H1 (cell line): ENCODE measurements at regions not wholly inside any gene's neighbourhood (a gene's known extent, or its start where the extent isn't known, plus 50 kb on each side); places are given as distances from the start of the nearest gene placed in this dataset.

Experiments used
- E2F6 ChIP-seq: IDR thresholded peaks from 2 replicates; pipeline ENCODE4 v1.6.1; 2012; ENCODE audit warnings: inconsistent platforms
- KDM1A ChIP-seq: fragments of 200-600, 300-600 bp; sonication (generic); IDR thresholded peaks from 2 replicates; pipeline ENCODE4 v1.7.1; 2016; ENCODE audit warnings: mild to moderate bottlenecking, low read length, borderline replicate concordance
- MAX ChIP-seq: IDR thresholded peaks from 2 replicates; pipeline ENCODE4 v1.6.1; 2012; ENCODE audit warnings: inconsistent platforms
- NRF1 ChIP-seq: IDR thresholded peaks from 2 replicates; pipeline ENCODE4 v1.6.1; 2011; ENCODE audit warnings: mild to moderate bottlenecking, low read depth, low read length, improper control_type of control experiment
- POLR2A ChIP-seq, 2 experiments: IDR thresholded peaks; 1 replicate in 1 of 2; 2 replicates in 1 of 2; pipeline ENCODE4 v1.6.1; 2011; ENCODE audit warnings: low read depth in 2 of 2, low read length in 2 of 2, mild to moderate bottlenecking in 2 of 2; ENCODE audit errors: control extremely low read depth in 1 of 2
- RFX5 ChIP-seq: IDR thresholded peaks from 2 replicates; pipeline ENCODE4 v1.6.1; 2011; ENCODE audit warnings: low read depth, low read length, improper control_type of control experiment, borderline replicate concordance
- SIN3A ChIP-seq, 2 experiments: IDR thresholded peaks in 1 of 2; conservative IDR thresholded peaks in 1 of 2; 2 replicates each; pipeline ENCODE4 v1.6.1; 2011 to 2012; ENCODE audit warnings: low read length in 2 of 2, improper control_type of control experiment in 1 of 2, low read depth in 1 of 2, mild to moderate bottlenecking in 1 of 2
- SIX5 ChIP-seq: IDR thresholded peaks from 2 replicates; pipeline ENCODE4 v1.6.1; 2011; ENCODE audit warnings: mild to moderate bottlenecking, low read depth, low read length
- SUZ12 ChIP-seq: fragments of 200-600 bp; sonication (generic); IDR thresholded peaks from 2 replicates; pipeline ENCODE4 v1.6.1; 2012; ENCODE audit warnings: mild to moderate bottlenecking, inconsistent platforms, low read length, moderate library complexity, mixed read lengths
- TAF7 ChIP-seq: optimal IDR thresholded peaks from 2 replicates; pipeline ENCODE3; 2011; ENCODE audit warnings: low read depth, mild to moderate bottlenecking, inconsistent platforms, low read length, moderate library complexity, borderline replicate concordance

DNA sequence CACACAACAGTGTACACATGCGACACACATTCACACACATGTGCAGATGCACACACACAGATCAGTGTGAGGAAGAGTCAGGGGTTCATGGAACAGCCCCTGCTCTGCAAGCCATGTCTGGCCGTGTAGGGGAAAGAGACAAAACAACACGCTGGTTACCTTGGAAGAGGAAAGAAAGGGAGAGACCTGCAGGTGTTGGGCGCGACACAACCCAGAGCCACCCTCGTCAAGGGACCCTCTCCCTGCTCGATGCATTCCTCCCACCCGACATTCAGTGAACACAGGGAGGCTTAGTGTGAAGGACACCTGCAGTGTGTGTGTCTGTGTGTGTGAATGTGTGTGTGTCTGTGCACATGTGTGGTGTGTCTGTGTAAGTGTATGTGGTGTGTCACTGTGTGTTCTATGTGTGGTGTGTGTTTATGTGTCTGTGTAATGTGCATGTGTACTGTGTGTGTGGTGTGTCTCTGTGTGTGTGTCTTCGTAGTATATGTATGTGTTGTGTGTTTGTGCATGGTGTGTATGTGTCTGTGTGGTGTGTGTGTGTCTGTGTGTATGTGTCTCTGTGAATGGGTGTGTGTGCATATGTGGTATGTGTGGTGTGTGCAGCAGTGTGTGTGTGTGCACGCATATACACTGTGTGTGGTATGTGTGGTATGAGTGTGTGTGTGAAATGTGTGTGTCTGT is 69.5 kb upstream of the PITRM1 start (continued):
- no peak for TF ChIP-seq KDM1A
- no peak for TF ChIP-seq E2F6
- no peak for TF ChIP-seq SIX5
- TF ChIP-seq MAX, result no peak
- no peak for TF ChIP-seq POLR2A (IDR thresholded peaks at IDR 0.05; ENCODE audit: control extremely low read depth in 1 of 2, low read depth in 2 of 2, low read length in 2 of 2)
- TF ChIP-seq TAF7, result no peak
- no peak for TF ChIP-seq NRF1
- TF ChIP-seq RFX5, result no peak
- TF ChIP-seq SIN3A (conservative IDR thresholded peaks at IDR 0.05 in 1 of 2, IDR thresholded peaks at IDR 0.05 in 1 of 2; ENCODE audit: low read depth in 1 of 2, low read length in 2 of 2), result no peak
- no peak for TF ChIP-seq SUZ12
- TF ChIP-seq, all 59 proteins: peak for 0
